HG03175 (cell line): ENCODE measurements at regions not wholly inside any gene's neighbourhood (a gene's known extent, or its start where the extent isn't known, plus 50 kb on each side); places are given as distances from the start of the nearest gene placed in this dataset.
A peak's percentile ranks its signal among the peaks of the same experiment; 100 is the strongest.
"Not testable (repeated sequence)": the region's sequence is repeated elsewhere in the genome, so short reads cannot be mapped to it uniquely, and the experiment has no call there.

Experiments used
- ATAC-seq: cut with Tn5 transposase; IDR thresholded peaks from one replicate; pipeline ENCODE4 v1.9.1; 2021; ENCODE audit warnings: mild to moderate bottlenecking, moderate library complexity; ENCODE audit not compliant: unreplicated experiment

DNA sequence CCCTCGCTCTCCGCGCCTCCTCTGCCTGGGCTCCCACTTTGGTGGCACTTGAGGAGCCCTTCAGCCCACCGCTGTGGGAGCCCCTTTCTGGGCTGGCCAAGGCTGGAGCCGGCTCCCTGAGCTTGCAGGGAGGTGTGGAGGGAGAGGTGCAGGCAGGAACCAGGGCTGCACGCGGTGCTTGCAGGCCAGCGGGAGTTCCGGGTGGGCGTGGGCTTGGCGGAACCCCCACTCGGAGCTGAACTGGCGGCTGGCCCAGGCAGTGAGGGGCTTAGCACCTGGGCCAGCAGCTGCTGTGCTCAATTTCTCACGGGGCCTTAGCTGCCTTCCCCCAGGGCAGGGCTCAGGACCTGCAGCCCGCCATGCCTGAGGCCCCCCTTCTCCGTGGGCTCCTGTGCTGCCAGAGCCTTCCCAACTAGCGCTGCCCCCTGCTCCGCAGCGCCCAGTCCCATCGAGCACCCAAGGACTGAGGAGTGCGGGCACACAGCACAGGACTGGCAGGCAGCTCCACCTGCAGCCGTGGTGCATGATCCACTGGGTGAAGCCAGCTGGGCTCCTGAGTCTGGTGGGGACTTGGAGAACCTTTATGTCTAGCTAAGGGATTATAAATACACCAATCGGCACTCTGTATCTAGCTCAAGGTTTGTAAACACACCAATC, 200.2 kb upstream of the RIMS1 start:
- ATAC-seq: not testable (repeated sequence)

DNA sequence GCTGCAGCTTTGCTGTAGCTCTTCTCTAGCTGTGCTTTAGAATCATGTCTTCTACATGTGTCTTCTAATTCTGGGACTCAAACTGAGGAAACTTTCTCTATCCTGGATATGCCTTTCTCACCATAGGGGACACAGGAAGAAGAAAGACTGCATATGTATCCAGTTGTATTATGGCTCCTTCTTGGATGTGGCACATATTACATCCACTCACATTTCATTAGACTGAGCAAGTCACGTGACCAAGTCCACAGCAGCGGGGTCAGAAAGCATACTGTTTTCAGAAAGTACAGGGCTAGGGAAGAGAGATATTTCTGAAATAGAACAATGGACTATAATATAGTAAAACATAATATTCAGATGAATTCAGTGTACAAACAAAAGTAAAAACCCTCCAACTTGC, 187.6 kb upstream of the RIMS1 start:
- ATAC-seq: no peak

DNA sequence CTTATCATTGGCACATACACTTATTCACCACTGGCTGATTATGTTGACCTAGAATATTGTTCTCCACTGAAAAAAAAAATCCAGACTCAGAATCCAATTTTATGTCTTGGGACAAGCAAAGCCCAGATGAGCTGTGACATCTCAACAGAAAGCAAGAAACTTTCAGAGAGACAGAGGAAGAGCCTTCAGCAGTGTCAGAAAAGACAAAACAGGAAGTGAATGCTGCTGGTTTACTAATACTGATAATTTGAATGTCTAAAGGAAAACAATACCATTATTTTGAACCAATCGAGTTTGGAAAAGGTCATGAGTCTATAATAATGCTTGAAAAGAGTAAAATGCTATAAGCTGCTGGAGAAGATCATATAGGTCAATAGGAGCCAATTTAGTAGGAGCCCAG, 179.8 kb upstream of the RIMS1 start:
- ATAC-seq: peak; percentile 70

DNA sequence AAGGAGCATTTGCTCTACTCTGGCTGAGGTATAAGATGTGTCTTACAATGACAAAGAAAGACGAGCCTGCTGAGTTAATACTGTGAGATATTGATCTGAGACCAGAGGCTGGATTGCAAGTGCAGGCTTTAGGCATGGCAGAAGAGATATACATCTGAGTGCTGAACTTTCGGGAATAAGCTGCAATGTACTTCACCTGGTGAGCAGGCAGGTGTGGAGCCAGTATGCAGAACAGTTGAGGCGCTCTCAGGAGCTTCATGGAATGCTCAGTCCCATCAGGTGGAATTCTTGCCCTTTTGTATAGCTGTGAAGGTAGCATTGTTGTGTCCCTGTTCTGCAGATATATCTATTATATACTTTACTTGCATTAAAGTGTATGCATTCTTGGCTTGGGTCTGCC, 179.3 kb upstream of the RIMS1 start:
- ATAC-seq: no peak

DNA sequence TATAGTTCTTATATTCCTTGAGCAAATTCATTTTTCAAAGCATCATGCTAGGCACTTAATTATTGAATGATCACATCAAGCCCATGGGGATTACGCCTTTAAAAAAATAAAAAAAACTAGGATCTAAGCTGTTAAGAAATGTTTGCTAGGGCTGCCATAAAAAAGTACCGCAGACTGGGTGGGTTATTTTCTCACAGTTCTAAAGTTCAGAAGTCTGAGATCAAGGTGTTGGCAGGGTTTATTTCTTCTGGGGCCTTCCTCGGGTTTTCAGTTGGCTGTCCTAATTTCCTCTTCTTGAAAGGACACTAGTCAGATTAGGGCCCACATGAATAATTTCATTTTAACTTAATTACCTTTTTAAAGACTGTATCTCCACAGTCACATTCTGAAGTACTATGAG, 165.6 kb upstream of the RIMS1 start:
- ATAC-seq: no peak

DNA sequence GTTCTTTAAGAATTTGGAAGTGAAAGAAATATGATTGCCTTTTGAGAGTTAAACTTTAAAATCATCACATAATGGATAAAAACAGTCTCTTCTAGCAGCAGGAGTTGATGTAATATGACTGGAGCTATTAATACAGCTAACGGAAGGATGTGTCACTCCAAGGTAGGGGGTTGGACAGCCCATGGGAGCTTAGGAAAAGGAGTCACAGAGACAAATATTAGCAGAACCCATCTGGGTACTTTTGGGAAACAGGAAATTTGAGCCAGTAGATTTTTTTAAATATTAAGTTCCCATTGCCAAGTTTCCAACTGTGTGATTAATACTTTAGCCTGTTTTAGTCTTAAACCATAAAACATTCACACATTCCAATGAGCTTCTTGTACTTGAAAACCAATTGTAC, 164.7 kb upstream of the RIMS1 start:
- no peak for ATAC-seq

DNA sequence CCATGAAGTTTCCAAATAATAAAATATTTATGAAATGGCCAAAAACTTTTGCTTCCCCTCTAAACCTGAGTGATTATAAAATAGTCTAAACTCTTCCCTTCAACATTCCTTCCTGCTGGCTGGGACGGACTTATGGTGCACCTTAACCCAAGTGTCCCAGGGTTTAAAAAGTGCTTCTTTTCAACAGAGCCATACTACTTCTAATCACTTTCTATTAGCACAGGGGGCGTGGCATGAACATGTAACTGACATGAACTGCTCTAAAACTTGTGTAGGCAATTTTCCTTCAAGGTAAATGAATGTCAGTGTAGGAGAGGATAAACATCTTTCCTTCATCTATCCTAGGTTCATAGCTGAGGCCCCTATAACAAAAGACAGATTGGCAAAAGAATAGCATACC, 163.6 kb upstream of the RIMS1 start:
- no peak for ATAC-seq

DNA sequence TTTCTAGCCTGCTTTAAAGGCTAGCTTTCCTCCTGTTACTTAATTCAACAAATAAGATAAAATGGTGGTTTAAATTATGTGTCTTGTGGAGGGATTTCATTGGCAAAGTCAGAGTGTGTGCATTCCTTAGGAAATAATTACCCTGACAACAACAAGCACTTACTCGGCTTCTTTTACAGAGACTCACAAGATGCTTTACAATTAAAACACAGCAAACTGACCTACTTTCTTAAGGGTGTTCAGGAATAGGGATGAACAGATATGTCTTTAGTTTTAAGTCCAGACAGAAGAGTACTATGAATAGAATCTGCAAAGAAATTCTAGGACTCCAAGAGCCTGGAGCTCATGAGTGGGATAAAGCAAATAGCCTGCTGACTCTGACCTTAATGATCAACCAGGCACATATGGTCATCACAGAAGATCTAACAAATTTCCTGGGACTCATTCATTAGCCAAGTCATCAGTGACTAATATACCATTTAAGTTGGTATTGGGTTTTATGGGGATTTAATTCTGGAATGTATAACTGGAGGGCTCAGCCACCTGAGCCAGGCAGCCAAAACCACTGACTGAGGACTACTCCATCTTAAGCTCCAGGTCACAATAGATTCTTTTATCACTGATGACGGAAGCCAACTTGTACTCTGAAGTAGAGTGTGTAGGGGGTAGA, 161.8 kb upstream of the RIMS1 start:
- no peak for ATAC-seq

DNA sequence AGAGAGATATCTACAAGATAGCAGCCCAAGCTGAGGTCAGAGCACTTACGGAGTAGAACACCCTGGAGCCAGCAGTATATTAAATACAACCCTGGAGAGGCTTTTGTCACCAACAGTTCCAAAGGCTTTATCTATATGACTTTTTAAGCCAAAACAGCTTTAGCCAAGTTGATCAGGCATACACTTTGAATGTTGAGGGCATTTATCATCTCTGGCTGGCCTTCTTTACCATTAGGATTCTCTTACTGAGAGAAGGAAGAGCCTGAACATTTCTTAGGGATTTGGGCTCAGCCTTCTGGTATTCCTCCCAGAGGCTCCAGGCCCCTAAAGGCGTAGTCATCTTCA, 161.3 kb upstream of the RIMS1 start:
- ATAC-seq: no peak

DNA sequence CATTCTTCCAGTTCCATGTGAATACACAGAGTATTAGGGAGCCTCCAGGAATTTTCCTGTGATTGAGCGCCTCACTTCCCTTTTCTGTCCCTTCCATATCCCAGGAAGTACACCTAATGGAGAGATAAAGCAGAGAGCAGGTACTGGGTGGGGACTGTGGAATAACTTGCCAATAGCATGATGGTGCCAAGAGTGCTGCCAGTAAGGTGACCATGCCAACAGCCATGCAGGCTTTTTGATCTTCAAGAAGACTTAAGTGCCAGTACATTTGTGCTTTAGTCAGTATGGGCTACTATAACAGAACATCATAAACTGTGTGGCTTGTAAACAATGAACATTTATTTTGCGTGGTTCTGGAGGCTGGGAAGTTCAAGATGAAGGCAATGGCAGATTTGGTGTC, 160.2 kb upstream of the RIMS1 start:
- no peak for ATAC-seq

DNA sequence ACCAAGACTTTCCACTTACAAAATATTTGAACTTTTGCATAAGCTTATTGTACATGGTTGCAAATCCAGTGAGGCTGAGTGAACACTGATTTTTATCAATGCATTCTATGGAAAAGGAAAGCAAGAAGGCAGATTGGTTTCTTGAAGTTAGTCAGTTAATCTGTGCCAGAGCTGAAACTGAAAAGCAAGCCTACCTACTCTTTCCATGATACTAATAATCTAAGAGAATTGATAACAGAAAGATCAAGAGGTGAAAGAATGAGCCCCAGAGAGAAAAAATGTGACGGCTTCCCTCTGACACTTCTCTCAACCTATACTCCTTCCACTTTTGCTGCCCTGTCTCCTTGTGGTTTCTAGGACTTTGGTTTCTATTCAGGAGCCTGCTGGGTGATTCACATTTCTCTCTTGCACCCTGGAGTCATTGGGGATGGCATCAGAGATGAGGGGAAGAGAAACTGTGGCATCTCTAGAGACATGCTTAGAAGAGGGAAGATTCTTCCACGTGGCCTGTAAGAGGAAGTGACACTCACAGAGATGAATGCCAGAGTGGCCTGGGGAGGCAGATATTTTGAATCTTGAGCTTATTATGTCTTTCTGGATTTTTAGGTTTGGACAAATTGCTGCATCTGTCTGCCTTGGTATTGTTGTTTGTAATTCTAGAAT, 158.6 kb upstream of the RIMS1 start:
- ATAC-seq: peak; percentile 89

DNA sequence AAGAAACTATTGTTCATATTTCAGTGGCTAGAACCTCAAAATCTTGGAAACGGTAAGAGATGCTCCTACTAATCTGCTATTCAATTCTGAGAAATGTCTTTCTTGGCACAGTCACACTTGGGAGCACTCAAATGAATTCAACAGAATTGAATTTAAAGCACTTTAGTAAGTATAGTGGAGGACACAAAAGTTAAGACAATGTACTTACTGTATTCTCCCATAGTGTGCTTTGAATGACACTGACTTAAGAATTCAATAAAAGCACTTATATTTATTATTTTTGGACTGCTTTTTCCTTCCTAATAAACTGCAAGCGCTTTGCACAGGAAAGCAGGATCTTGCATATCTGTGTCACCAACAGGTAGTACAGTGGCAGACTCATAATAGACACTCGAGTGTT, 156.1 kb upstream of the RIMS1 start:
- ATAC-seq: no peak

DNA sequence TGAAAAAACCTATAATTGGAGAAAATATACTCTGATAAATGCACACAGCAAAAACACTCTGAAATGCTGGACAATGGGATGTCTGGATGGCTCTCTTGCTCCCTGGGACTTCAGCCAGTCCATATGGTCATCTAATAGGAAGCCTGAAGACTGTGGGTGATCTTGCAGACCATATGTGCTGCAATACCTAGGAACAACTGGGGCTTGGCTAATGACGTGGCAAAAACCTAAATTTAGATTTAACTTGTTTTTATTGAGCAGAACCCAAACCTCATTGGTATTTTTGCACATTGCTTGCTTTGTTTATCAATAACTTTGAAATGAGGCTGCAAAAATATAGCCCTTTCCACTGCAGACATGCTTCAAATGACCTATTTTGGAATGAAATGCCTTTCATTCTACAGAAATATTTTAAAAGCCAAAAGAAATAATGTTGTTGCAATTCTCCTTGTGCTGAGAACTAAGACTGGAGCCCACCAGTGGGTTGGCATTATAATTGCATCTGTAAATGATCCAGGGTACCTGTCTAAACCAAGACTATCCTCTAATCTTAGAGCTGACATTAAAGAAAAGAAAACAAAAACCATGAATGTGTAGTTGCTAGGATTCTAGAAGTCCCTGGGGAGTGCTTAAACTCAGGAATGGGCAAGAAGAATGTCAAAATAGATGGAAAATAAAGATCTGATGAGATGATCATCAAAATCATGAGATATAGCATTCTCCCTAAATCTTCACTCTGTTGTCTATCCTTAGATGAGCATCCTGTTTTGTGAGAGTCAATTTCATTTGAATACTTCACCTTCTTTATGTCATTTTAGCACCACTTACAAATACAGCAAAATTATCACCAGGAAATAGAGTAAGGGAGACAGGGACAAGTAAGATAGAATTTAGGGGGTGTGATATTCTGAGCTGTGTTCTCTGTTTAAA, 152.1 kb upstream of the RIMS1 start:
- ATAC-seq: no peak

DNA sequence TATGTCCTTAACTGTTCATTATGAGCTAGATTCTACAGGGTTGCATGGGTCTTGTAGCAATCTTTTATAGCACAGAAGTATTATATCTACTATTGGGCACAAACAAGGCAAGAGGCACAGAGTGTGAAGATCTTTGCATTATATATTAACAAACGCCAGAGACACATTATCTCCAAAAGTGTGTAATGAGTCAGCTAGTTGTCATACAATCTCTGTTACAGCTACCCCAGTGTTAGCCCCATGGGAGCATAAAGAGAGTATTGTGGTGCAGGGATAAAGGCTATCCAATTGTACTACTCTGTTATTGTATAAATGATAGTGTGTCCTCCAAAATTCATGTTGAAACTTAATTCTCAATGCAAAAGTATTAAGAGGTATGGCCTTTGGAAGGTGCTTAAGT, 148.4 kb upstream of the RIMS1 start:
- ATAC-seq: no peak

DNA sequence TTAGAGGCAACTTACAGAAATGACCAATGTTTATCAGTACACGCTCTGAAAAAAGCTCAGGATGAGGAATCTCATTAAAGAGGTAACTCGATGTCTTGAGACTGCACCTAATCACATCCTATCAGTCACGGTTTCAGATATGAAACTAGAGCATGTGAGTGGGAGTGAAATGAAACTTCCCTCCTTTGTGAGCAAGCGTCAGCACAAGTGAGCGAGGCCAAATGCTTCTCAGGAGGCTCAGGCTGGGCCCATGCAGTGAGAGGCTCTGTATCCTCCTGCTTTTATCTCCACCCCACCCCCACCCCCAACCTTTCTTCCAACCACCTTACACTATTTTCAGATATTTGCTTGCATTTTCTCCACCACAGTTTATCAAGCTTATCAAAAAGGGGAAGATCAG, 140.8 kb upstream of the RIMS1 start:
- ATAC-seq: no peak

DNA sequence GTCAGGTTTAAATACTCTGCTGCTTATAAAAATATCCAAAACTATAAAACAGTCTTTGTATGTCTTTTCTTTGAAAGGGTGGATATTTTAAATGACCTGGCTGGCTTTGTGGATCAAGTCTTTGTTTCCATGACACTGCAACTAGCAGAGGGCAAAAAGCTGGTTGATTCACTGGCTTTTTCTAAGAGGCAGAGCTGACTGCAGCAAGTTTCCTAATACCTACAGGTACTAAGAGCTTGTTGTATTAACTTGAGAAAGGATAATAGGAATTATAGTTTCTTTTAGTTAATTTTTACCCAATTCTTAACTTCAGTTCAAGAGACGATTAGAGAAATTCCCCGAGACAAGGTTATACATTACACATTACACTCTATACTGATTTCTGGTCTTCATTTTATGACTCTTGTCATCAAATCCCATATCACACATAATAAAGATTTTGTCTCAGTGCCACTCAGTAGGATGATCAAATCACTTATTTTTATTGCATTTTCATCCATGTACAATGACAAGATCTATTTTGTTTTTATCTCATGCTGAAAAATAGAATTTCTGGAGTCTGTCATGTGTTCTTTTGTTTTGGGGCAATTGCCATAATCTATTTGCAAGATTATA, 120.1 kb upstream of the RIMS1 start:
- no peak for ATAC-seq

DNA sequence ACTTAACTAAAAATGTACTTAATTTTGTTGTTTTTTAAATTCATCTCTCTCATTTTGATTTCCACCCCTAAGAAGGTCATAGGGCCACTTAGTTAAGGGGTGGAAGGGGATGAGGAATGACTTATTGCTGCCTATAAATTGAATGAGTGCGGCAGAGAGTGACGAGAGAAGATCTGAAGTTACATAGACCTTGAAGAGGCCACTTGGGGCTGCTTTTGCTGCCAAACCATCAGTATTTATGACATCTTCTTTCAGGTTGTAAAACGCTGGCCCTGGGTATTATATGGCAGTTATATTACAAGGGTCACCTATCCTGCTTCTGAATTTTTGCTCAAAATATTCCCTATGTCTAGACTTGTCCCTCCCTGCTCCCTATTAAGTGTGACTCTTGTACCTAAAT, 119.6 kb upstream of the RIMS1 start:
- ATAC-seq: no peak

DNA sequence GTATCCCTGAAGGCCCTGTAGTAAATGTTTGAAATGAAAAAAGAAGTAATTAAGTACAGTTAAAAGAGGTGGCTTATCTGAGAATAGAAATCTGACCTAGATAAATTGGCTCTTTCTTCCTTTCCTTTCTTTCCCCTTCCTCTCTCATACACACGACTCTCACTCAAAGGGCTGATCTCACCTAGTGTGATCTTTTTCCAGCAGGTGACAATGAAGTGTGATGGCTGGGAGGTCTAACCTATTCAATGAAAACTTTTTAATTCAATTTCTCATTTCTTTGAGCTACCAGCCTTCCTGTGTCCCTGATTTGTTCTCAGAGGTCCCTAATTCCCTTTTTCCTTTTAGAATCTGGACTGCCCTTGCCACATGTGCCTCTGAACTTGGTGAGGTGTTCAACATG, 118.0 kb upstream of the RIMS1 start:
- ATAC-seq: no peak

DNA sequence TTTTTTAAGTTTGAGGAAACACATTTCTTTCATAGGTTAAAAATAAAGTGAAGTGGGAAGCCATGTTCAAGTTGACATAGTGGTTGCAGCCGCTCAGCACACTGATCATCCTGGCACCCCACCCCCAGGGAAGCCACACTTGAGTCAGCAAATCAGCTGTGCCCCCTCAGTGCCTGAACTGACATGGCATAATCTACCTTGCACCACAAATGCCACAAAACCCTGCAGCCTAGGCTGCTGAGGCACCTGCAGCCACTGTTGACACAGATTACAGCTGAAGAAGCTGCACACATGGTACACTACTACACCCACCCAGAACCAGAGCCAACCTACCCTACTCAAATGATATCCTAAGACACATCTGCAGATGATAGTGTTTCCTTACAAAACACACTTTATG, 77.5 kb upstream of the RIMS1 start:
- no peak for ATAC-seq

DNA sequence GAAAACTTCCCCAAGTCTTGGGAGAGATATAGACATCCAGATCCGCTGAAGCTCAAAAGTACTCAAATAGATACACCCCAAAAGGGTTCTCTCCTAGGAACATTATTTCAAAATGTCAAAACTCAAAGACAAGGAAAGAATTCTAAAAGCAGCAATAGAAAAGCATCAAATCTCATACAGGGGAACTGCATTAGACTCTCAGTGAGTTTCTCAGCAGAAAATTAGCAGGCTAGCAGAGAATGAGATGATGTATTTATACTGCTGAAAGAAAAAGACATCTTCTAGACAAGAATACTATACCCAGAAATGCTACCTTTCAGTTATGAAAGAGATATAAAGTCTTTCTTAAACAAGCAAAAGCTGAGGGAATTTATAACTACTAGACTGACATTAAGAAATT, 75.5 kb upstream of the RIMS1 start:
- ATAC-seq: no peak

DNA sequence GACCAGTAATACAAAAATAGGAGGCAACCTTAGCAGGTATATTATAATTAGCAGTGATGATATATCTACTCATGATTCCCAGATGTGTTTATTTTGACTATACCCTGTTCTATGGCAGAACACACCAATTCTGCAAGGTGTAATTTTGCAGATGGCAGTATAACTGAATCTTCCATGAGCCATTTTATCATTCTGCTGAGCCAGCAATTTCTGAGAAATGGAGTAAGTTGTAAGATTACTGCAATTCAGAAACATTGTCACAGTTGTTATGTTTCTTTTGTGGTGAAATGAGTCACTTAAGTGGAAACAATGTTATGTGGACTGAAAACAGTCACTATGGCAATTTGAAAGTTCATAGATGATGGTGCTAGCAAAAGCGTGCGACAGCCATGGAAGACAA, 63.7 kb upstream of the RIMS1 start:
- no peak for ATAC-seq
